NCI-H2107 treated with DMSO at 0.1 percent for 48 hours (cell line): ENCODE measurements at regions not wholly inside any gene's neighbourhood (a gene's known extent, or its start where the extent isn't known, plus 50 kb on each side); places are given as distances from the start of the nearest gene placed in this dataset.
"Not testable (repeated sequence)": the region's sequence is repeated elsewhere in the genome, so short reads cannot be mapped to it uniquely, and the experiment has no call there.

ENCODE experiments used
- DNase-seq: peaks from one replicate; lab custom pipeline; 2025; ENCODE audit not compliant: unreplicated experiment; lab: John Stamatoyannopoulos, UW

- no peak for DNase-seq
Measured at GRCh38 chr4:140219567-140219966, 65.6 kb upstream of the MAML3 start.

GRCh38 chr4:140219070-140219469 is 65.1 kb upstream of the MAML3 start:
- not testable (repeated sequence) for DNase-seq

GRCh38 chr4:140213749-140214148 is 59.8 kb upstream of the MAML3 start:
- DNase-seq: no peak

GRCh38 chr4:140213116-140213515 is 59.1 kb upstream of the MAML3 start:
- no peak for DNase-seq

- DNase-seq: no peak
Measured at GRCh38 chr4:140212646-140213045, 58.7 kb upstream of the MAML3 start.

DNA sequence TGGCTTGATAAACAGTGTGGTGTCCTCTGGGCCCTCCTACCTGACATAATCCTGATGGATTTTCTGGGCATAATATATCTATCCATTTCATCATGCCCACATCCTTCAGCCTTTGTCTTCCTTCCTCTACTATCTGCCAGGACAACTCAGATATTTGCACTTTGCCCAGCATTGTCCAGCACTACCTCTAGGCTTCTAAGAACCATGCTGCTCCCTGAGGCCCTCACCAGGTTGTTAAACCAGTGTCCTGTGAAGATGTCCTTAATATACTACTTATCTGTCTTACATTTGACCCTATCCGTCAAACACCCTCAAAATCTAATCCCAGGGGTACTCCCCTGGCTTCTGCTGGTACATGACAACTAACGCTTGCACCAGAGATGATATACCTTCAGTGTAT is 58.2 kb upstream of the MAML3 start:
- DNase-seq: no peak

DNA sequence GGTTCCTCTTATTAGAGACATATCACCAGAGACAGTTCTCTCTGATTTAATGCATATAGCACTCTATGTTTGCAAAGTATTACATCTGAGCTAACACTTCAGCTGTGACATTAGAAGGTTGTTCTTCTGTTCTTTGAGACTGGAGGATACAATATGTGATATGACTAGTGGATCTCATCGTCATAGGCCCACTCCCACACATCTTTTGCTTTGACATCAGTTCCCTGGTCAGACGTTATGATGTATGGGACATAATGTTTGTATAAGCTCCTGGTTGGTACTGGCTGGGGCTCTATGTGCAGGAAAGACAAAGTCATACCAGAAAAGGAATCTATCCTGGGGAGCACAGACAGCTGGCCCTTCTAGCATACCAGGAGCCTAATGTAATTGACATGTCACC is 57.7 kb upstream of the MAML3 start:
- no peak for DNase-seq

DNA sequence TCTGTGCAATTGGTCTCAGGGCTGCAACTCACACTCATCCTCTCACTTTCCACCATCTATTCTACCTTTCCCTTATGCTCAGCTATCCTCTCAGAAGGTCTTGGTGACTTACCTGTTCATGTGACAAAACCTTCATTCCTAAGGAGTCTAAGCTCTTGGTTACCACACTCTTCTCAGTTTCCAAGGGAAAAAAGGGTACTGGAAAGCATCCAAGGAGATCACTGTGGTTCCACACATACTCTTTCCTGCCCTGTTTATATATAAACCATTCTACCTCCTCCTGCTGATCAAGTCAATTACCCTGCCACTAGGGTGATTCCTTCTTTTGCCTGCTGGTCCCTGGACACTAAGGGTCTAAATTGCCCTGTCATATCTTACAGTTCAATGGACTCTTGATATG is 57.2 kb upstream of the MAML3 start:
- DNase-seq: no peak

- no peak for DNase-seq
Measured at GRCh38 chr4:140208921-140209320, 54.9 kb upstream of the MAML3 start.
